HG03103 (cell line): ENCODE measurements at regions not wholly inside any gene's neighbourhood (a gene's known extent, or its start where the extent isn't known, plus 50 kb on each side); places are given as distances from the start of the nearest gene placed in this dataset.

Experiments
- ATAC-seq: cut with Tn5 transposase; IDR thresholded peaks from one replicate; pipeline ENCODE4 v1.9.1; 2021; ENCODE audit warnings: low read depth; ENCODE audit not compliant: unreplicated experiment

GRCh38 chr18:46370898-46371297 is 266.7 kb downstream of the HAUS1 start:
- ATAC-seq, result no peak

- no peak for ATAC-seq
Observed at GRCh38 chr18:46372670-46373069, 268.5 kb downstream of the HAUS1 start.

- ATAC-seq, result no peak
Observed at GRCh38 chr18:46373131-46373530, 268.9 kb downstream of the HAUS1 start.

- ATAC-seq, result no peak
Observed at GRCh38 chr18:46373791-46374190, 269.6 kb downstream of the HAUS1 start.

- no peak for ATAC-seq
Observed at GRCh38 chr18:46374850-46375249, 270.7 kb downstream of the HAUS1 start.

DNA sequence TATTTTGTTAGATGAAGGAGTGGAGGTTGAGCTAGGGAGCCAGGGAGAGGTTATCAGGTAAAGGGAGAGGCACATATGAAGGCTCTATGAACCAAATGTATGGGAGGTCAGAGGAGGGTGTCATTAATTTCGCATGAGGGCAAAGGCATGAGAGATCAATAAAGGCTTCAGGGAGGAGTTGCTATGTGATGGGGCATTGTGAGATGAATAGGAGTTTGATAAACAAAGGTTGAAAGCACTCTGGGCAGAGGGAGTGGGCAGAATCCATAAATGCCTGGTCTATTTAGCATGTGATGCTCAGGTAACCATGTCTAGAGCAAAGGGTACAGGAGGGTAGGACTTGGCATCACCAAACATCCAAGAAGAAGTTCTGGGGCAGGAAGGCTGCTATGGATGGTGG is 273.4 kb downstream of the HAUS1 start:
- ATAC-seq, result no peak

GRCh38 chr18:46378126-46378863 is 274.1 kb downstream of the HAUS1 start:
- no peak for ATAC-seq

DNA sequence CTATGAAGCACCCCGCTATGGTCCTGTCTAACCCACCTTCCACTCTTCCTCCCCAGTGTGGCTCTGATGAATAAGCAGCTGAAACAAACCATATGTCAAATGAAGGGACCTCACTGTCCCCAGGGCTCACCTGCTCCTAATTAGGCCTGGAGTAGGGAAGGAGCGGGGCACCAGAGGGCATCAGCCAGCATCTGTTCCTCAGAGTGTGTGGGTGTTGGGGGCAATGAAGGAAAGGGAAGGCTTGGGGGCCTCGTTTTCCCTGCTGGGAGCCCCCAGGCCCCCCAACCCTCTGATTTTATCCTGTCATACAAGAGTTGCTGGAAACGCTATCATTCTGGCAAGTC is 274.7 kb downstream of the HAUS1 start:
- no peak for ATAC-seq

DNA sequence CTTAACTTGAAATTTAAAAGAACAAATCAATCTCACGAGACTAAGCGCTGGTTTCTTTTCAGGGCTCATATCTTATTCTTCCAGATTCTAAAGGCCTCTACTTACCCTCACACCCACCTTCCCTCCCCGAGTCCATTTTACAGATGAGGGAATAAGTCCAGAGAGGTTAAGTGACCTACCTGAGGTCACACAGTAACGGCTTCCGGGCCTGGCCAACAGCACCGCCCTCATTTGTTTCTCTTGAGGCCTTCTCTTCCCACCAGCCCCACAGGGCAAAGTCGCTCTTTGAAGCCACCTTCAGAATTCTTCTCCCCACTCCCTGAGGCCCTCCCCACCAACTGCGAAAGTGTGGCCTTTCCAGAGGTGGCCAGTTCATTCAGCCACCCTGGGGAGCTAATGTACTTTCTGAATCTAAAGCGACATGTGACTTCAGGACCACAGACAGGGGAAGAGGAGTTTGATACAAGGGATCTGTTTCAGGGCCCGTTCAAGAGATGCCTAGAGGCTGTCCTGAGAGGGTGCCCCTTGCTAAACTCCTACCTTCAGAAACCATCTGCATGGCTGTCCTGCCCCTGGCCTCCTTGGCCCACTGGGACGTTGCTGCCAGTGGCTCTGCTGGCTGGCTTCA is 275.3 kb downstream of the HAUS1 start:
- ATAC-seq, result no peak

DNA sequence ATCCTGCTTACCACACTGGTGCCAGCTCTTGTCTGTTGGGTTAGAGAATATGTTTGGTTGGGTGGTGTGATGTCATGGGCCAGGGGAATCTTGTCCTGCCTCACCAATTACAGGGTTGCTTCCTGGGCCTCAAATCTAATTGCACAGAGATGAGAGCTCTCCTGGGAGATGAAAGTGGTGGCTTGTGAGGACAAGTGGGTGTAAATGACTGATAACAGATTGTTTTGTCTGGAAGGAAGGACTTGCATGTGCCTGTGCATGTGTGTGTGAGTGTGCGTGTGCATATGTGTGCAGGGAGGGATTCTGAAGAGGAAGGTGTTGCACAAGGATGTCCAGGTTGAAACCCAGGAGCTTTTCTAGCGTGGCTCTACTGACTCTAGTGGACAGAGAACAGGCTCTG is 271.9 kb downstream of the LOXHD1 start:
- ATAC-seq, result no peak

- no peak for ATAC-seq
Observed at GRCh38 chr18:46386788-46387187, 270.2 kb downstream of the LOXHD1 start.

GRCh38 chr18:46387441-46388131 is 269.4 kb downstream of the LOXHD1 start:
- no peak for ATAC-seq

- no peak for ATAC-seq
Observed at GRCh38 chr18:46388286-46388685, 268.7 kb downstream of the LOXHD1 start.

- ATAC-seq, result no peak
Observed at GRCh38 chr18:46392576-46392975, 264.4 kb downstream of the LOXHD1 start.

GRCh38 chr18:46393230-46393629 is 263.8 kb downstream of the LOXHD1 start:
- ATAC-seq, result no peak

DNA sequence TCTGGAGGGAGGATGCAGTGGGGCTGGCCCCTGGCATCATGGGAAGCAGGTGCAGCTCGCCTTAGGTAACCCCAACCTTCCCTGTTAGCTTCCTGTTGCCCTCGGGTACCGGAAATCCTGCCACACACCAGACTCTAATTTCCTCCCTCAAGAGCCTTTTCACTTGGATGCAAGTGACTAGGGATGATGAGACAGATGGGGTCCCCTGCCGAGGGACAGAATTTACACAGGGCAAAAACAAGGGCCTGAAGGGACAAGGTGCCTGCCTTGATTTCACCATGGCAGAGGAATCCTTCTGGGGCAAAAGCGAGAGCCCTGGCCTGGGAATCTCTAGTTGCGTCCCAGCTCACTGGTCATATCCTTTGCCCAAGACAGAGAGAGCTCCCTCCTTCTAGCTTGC is 263.1 kb downstream of the LOXHD1 start:
- no peak for ATAC-seq

- ATAC-seq, result no peak
Observed at GRCh38 chr18:46395795-46396194, 261.2 kb downstream of the LOXHD1 start.

DNA sequence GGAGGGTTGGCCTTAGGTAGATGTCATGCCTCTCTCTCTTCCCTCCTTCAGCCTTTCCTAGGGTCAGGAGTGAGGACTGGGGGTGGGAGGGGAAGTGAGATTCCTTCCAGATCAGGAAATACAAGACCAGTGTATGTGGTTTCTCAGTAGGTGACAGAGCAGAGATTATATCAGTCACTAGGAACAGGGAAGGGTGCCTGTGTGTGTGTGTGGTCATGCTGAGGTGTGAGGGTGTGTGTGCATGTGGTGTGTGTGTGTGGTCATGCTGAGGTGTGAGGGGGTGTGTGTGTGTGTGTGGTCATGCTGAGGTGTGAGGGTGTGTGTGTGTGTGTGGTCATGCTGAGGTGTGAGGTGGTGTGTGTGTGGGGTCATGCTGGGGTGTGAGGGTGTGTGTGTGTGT is 259.8 kb downstream of the LOXHD1 start:
- ATAC-seq, result no peak

DNA sequence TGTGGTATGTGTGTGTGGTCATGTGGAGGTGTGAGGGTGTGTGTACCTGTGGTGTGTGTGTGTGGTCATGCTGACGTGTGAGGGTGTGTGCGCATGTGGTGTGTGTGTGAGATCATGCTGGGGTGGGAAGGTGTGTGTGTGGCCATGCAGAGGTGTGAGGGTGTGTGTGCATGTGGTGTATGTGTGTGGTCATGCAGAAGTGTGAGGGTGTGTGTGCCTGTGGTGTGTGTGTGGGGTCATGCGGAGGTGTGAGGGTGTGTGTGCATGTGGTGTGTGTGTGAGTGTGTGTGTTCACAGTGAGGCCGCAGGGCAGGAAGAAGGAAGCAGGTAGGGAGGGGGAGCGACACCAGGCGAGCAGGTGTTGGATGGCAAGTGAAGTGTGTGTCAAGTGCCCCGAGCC is 259.0 kb downstream of the LOXHD1 start:
- no peak for ATAC-seq

DNA sequence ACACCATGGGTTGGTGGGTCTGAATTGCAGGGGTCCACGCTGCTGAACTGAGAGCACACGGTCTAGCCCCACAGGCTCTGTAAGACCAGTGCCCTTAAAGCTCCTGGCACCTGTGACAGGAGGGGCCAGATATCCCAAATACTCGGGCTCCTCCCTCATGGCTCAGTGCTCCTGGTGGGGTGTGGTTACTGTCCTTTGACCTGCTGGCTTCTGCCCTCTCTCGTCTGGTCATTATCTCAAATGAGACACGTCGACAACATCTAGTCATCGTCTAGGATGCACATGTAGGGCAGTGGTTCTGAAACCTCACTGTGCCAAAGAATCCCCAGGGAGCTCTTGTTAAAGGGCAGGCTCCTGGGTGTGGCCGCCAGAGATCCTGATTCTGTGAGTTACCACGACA is 258.4 kb downstream of the LOXHD1 start:
- ATAC-seq, result no peak

DNA sequence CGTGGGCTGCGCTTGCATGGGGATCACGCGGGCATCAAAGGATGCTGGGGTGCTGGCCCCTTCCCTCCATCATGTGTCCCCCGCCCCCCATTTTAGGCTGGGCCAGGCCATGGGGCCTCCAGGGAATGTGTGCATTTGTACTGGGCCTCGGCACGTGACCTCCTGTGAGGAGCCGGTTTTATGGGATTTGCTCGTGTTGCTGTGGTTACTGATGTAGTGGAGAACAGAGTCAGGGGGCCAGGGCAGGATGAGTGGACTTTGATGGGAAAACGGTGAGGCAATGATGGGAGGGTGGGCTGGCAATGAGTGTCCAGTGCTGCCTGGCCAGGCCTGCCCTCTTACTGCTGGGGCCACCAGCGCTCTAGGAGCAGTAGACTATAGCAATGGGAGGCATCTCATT is 257.7 kb downstream of the LOXHD1 start:
- ATAC-seq, result no peak

DNA sequence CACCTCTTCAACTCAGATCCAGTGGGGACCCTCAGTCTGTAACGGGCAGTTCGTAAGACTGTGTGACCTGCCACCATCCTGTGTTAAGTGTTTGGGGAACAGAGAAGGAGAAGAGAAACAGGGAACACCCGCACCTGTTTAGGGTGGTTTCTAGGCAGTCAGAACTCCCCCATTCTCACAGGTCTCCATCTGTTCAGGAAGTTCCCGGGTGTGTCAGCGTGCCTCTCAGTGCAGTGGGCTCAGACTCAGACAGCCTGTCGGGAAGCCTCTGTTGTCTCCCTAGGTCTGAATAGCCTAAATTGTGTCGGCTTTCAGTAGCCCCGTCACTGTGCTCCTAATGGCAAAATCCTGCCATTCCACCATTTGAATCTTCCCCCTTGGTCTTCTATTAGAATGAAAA is 256.6 kb downstream of the LOXHD1 start:
- no peak for ATAC-seq
